Urothelium cell line (cell line): ENCODE measurements at regions not wholly inside any gene's neighbourhood (a gene's known extent, or its start where the extent isn't known, plus 50 kb on each side); places are given as distances from the start of the nearest gene placed in this dataset.
"Not testable (repeated sequence)": the region's sequence is repeated elsewhere in the genome, so short reads cannot be mapped to it uniquely, and the experiment has no call there.

Experiments
- DNase-seq: peaks from one replicate; pipeline ENCODE4 v3.0.0; 2011; ENCODE audit warnings: low spot score, mixed read lengths
- FAIRE-seq: peaks from 2 replicates; lab custom pipeline; 2011; peaks lifted over from hg19 to GRCh38; lab: Jason Lieb, UNC

- FAIRE-seq: no peak
- DNase-seq: no peak
These were observed 85.3 kb downstream of the FOXD2 start for GRCh38 chr1:47522935-47523834.

- no peak for DNase-seq
- no peak for FAIRE-seq
These were observed 86.0 kb downstream of the FOXD2 start for GRCh38 chr1:47523835-47524215.

- DNase-seq (peak; percentile 23), FAIRE-seq (no peak)
These were observed 86.4 kb downstream of the FOXD2 start for GRCh38 chr1:47524272-47524671.

GRCh38 chr1:47527653-47528272 is 89.9 kb downstream of the FOXD2 start:
- DNase-seq: no peak
- FAIRE-seq: no peak

GRCh38 chr1:47529520-47530098 is 91.8 kb downstream of the FOXD2 start:
- DNase-seq (no peak), FAIRE-seq (no peak)

- FAIRE-seq (no peak), DNase-seq (peak; percentile 45)
These were observed 95.3 kb downstream of the FOXD2 start for GRCh38 chr1:47532921-47533792.

GRCh38 chr1:47533793-47534328 is 96.0 kb downstream of the FOXD2 start:
- FAIRE-seq (no peak), DNase-seq (no peak)

- no peak for FAIRE-seq
- peak; percentile 25 for DNase-seq
These were observed 96.6 kb downstream of the FOXD2 start for GRCh38 chr1:47534436-47534835.

GRCh38 chr1:47536646-47537118 is 98.8 kb downstream of the FOXD2 start:
- DNase-seq: no peak
- FAIRE-seq: no peak

- DNase-seq: no peak
- FAIRE-seq: no peak
These were observed 99.4 kb downstream of the FOXD2 start for GRCh38 chr1:47537268-47537667.

GRCh38 chr1:47537966-47538365 is 100.1 kb downstream of the FOXD2 start:
- no peak for DNase-seq
- FAIRE-seq: no peak

- DNase-seq, FAIRE-seq: not testable (repeated sequence)
These were observed 100.7 kb downstream of the FOXD2 start for GRCh38 chr1:47538530-47538929.

- not testable (repeated sequence) for DNase-seq, FAIRE-seq
These were observed 103.9 kb downstream of the FOXD2 start for GRCh38 chr1:47541705-47542104.

GRCh38 chr1:47543089-47543488 is 105.2 kb downstream of the FOXD2 start:
- not testable (repeated sequence) for FAIRE-seq, DNase-seq

- FAIRE-seq (no peak), DNase-seq (no peak)
These were observed 108.2 kb downstream of the FOXD2 start for GRCh38 chr1:47545912-47546483.

GRCh38 chr1:47547753-47548573 is 110.1 kb downstream of the FOXD2 start:
- FAIRE-seq (no peak), DNase-seq (no peak)

- FAIRE-seq: no peak
- DNase-seq: no peak
These were observed 110.8 kb downstream of the FOXD2 start for GRCh38 chr1:47548637-47549036.

- FAIRE-seq (no peak), DNase-seq (no peak)
These were observed 111.7 kb downstream of the FOXD2 start for GRCh38 chr1:47549532-47549931.

- FAIRE-seq: no peak
- DNase-seq: no peak
These were observed 113.1 kb downstream of the FOXD2 start for GRCh38 chr1:47550929-47551328.
